H9 (cell line): ENCODE measurements at regions not wholly inside any gene's neighbourhood (a gene's known extent, or its start where the extent isn't known, plus 50 kb on each side); places are given as distances from the start of the nearest gene placed in this dataset. TPM values are rescaled to one million over a fixed set of nuclear protein-coding genes. Genes with fewer than 3 reads are reported as not detected.

Source experiments
- DNase-seq: peaks from one replicate; pipeline ENCODE4 v3.0.0-alpha.2; 2017
- H2AFZ ChIP-seq: one replicate; pipeline ENCODE4 v1.6.1; 2013; ENCODE audit warnings: mild to moderate bottlenecking, low read length, control low read depth, moderate library complexity
- H2AK5ac ChIP-seq: 2 replicates; pipeline ENCODE4 v1.6.1; 2013; ENCODE audit warnings: low read length, control low read depth, mixed read lengths; ENCODE audit not compliant: insufficient read length
- H2BK120ac ChIP-seq: one replicate; pipeline ENCODE4 v1.6.1; 2013; ENCODE audit warnings: low read depth, mild to moderate bottlenecking, low read length, control low read depth, inconsistent platforms; ENCODE audit not compliant: poor library complexity, severe bottlenecking
- H2BK12ac ChIP-seq: 2 replicates; pipeline ENCODE4 v1.6.1; 2013; ENCODE audit warnings: low read length, control low read depth, mixed read lengths, low read depth; ENCODE audit not compliant: insufficient read length
- H2BK15ac ChIP-seq: 2 replicates; pipeline ENCODE4 v1.6.1; 2013; ENCODE audit warnings: low read depth, low read length, control low read depth
- H2BK20ac ChIP-seq: one replicate; pipeline ENCODE4 v1.6.1; 2013; ENCODE audit warnings: low read depth, mild to moderate bottlenecking, low read length, control low read depth, inconsistent platforms; ENCODE audit not compliant: poor library complexity, severe bottlenecking
- H2BK5ac ChIP-seq: 2 replicates; pipeline ENCODE4 v1.6.1; 2013; ENCODE audit warnings: low read length, control low read depth, mixed read lengths; ENCODE audit not compliant: insufficient read length
- H3K14ac ChIP-seq: 2 replicates; pipeline ENCODE4 v1.6.1; 2013; ENCODE audit warnings: low read length, control low read depth; ENCODE audit not compliant: insufficient read depth
- H3K18ac ChIP-seq: 2 replicates; pipeline ENCODE4 v1.6.1; 2013; ENCODE audit warnings: low read depth, mild to moderate bottlenecking, mixed read lengths, low read length, control low read depth; ENCODE audit not compliant: insufficient read length
- H3K23ac ChIP-seq: 2 replicates; pipeline ENCODE4 v1.6.1; 2013; ENCODE audit warnings: low read length, control low read depth, mixed read lengths, low read depth; ENCODE audit not compliant: insufficient read length
- H3K23me2 ChIP-seq: 2 replicates; pipeline ENCODE4 v1.6.1; 2013; ENCODE audit warnings: low read depth, mild to moderate bottlenecking, mixed read lengths, low read length, control low read depth; ENCODE audit not compliant: insufficient read length, poor library complexity, severe bottlenecking
- H3K27ac ChIP-seq: 2 replicates; pipeline ENCODE4 v1.5.1; 2013; ENCODE audit warnings: low read length, control low read depth, mixed read lengths, low read depth; ENCODE audit not compliant: insufficient read length
- H3K27me3 ChIP-seq: 2 replicates; pipeline ENCODE4 v1.6.1; 2013; ENCODE audit warnings: low read length, control low read depth, inconsistent platforms; ENCODE audit not compliant: insufficient read depth
- H3K4ac ChIP-seq: 2 replicates; pipeline ENCODE4 v1.6.1; 2013; ENCODE audit warnings: low read depth, mild to moderate bottlenecking, control low read depth, inconsistent platforms, low read length, moderate library complexity
- H3K4me1 ChIP-seq: 2 replicates; pipeline ENCODE4 v1.6.1; 2013; ENCODE audit warnings: low read length, control low read depth, inconsistent platforms; ENCODE audit not compliant: insufficient read depth
- H3K4me2 ChIP-seq: 2 replicates; pipeline ENCODE4 v1.6.1; 2013; ENCODE audit warnings: low read length, control low read depth, mixed read lengths; ENCODE audit not compliant: insufficient read length, insufficient read depth
- H3K56ac ChIP-seq: 2 replicates; pipeline ENCODE4 v1.6.1; 2013; ENCODE audit warnings: low read depth, mild to moderate bottlenecking, mixed read lengths, low read length, control low read depth; ENCODE audit not compliant: insufficient read length
- H3K79me1 ChIP-seq: 2 replicates; pipeline ENCODE4 v1.6.1; 2013; ENCODE audit warnings: low read depth, mild to moderate bottlenecking, moderate library complexity, low read length, control low read depth, inconsistent platforms; ENCODE audit not compliant: insufficient read depth, poor library complexity, severe bottlenecking
- H3K79me2 ChIP-seq: 2 replicates; pipeline ENCODE4 v1.6.1; 2013; ENCODE audit warnings: low read length, control low read depth, inconsistent platforms; ENCODE audit not compliant: insufficient read depth
- H3K9ac ChIP-seq: 2 replicates; pipeline ENCODE4 v1.6.1; 2013; ENCODE audit warnings: low read length, control low read depth, mixed read lengths; ENCODE audit not compliant: insufficient read length; ENCODE audit errors: extremely low read depth
- H3K9me3 ChIP-seq: one replicate; pipeline ENCODE4 v1.6.1; 2013; ENCODE audit warnings: low read depth, low read length, inconsistent platforms; ENCODE audit not compliant: control insufficient read depth
- H3T11ph ChIP-seq: one replicate; pipeline ENCODE4 v1.6.1; 2013; ENCODE audit warnings: mild to moderate bottlenecking, low read length, control low read depth, inconsistent platforms
- H4K20me1 ChIP-seq: one replicate; pipeline ENCODE4 v1.6.1; 2013; ENCODE audit not compliant: control insufficient read depth, insufficient read length, insufficient read depth
- H4K5ac ChIP-seq: 2 replicates; pipeline ENCODE4 v1.6.1; 2013; ENCODE audit warnings: low read depth, mild to moderate bottlenecking, mixed read lengths, low read length, control low read depth; ENCODE audit not compliant: insufficient read length
- H4K8ac ChIP-seq: replicated peaks from 2 replicates; pipeline ENCODE4 v1.6.1; 2013; ENCODE audit warnings: low read length, control low read depth, mixed read lengths, low read depth; ENCODE audit not compliant: insufficient read length
- H4K91ac ChIP-seq: 2 replicates; pipeline ENCODE4 v1.6.1; 2013; ENCODE audit warnings: low read depth, mild to moderate bottlenecking, moderate library complexity, mixed read lengths, low read length, control low read depth; ENCODE audit not compliant: insufficient read length
- H3K27ac Mint-ChIP-seq, 3 experiments: 2 replicates in 2 of 3; 3 replicates in 1 of 3; pipeline ENCODE4 v1.8.0; 2020 to 2021; ENCODE audit warnings: mixed read lengths in 3 of 3, mild to moderate bottlenecking in 1 of 3, moderate library complexity in 1 of 3
- H3K27me3 Mint-ChIP-seq: 2 replicates; pipeline ENCODE4 v1.8.0; 2021; ENCODE audit warnings: low read depth, mild to moderate bottlenecking, moderate library complexity, mixed read lengths
- H3K36me3 Mint-ChIP-seq, 3 experiments: 2 replicates in 2 of 3; 3 replicates in 1 of 3; pipeline ENCODE4 v1.8.0; 2020 to 2021; ENCODE audit warnings: low read depth in 3 of 3, mixed read lengths in 3 of 3; ENCODE audit not compliant: insufficient read depth in 1 of 3
- H3K4me1 Mint-ChIP-seq, 2 experiments: 2 replicates each; pipeline ENCODE4 v1.8.0; 2020; ENCODE audit warnings: mixed read lengths in 2 of 2
- H3K4me3 Mint-ChIP-seq, 2 experiments: 2 replicates in 1 of 2; 3 replicates in 1 of 2; pipeline ENCODE4 v1.8.0; 2020 to 2021; ENCODE audit warnings: mild to moderate bottlenecking in 2 of 2, mixed read lengths in 2 of 2, moderate library complexity in 1 of 2
- H3K9me3 Mint-ChIP-seq, 2 experiments: 2 replicates in 1 of 2; 3 replicates in 1 of 2; pipeline ENCODE4 v1.8.0; 2020; ENCODE audit warnings: mild to moderate bottlenecking in 2 of 2, mixed read lengths in 2 of 2, moderate library complexity in 1 of 2
- CTCF ChIP-seq: fragments of 200-600 bp; sonication (generic); conservative IDR thresholded peaks from 3 replicates; pipeline ENCODE4 v1.8.0; 2021; ENCODE audit warnings: antibody characterized with exemption, mild to moderate bottlenecking
- WGBS: extraction: QIAGEN DNeasy Blood & Tissue Kit; methylation state at CpG from one replicate; pipeline ENCODE4 v1.1.7; 2013; ENCODE audit warnings: missing lambda C conversion rate, low lambda C conversion rate, mixed read lengths; ENCODE audit not compliant: insufficient read length; ENCODE audit errors: extremely low coverage; 5-methylcytosine and 5-hydroxymethylcytosine counted together
- microRNA-seq: library from miRNA; unstranded; fragments of <30 nt; microRNA quantifications from one replicate; pipeline ENCODE4, GENCODE V29; 2020; ENCODE audit warnings: borderline microRNAs expressed

- Histone ChIP-seq H3K14ac (no peak overlapping the region), H3K23me2 (no peaks in the 10 kb centered on the region), H3K27me3 (no peaks in the 10 kb centered on the region), H3K4ac (no peak overlapping the region), H3K9me3 (no peaks in the 10 kb centered on the region), H3K27ac (no peak overlapping the region), H4K5ac (no peak overlapping the region), H3K4me2 (no peak overlapping the region), H4K91ac (no peak overlapping the region), H3K79me1 (no peaks in the 10 kb centered on the region), H3K4me1 (no peaks in the 10 kb centered on the region), H2BK15ac (no peak overlapping the region), H3K23ac (no peak overlapping the region), H3K56ac (no peak overlapping the region), H3K79me2 (no peaks in the 10 kb centered on the region), H2BK5ac (no peak overlapping the region), H3K9ac (no peak overlapping the region), H2AFZ (no peak overlapping the region), H3K18ac (no peak overlapping the region), H2AK5ac (no peak overlapping the region), H4K8ac (no peak overlapping the region), H3T11ph (no peak overlapping the region), H2BK12ac (no peak overlapping the region), H4K20me1 (no peaks in the 10 kb centered on the region), H2BK120ac (no peak overlapping the region), H2BK20ac (no peak overlapping the region)
- WGBS: no CpG with 5 or more reads among the region's 2 CpGs
- Mint-ChIP-seq H3K4me1 (no peaks in the 10 kb centered on the region), H3K27me3 (peaks cover 4% of the 10 kb centered on the region), H3K27ac (no peak overlapping the region), H3K9me3 (peaks cover 14 to 16% of the 10 kb centered on the region in 2 experiments; a peak in 3 of 5 replicates), H3K4me3 (no peak overlapping the region), H3K36me3 (peaks cover 0 to 5% (median 1%) of the 10 kb centered on the region in 3 experiments; a peak in 3 of 7 replicates)
- no peak for DNase-seq
- TF ChIP-seq CTCF: no peak
These were observed 50.9 kb upstream of the AK4 start for GRCh38 chr1:65097076-65097475.

Small RNA genes lying in the stretch of these regions (microRNA-seq; reads per million reads assigned to microRNA genes)
- not detected for gene MIR101-1
- not detected for gene MIR3671
